AG04450 (cell line): ENCODE measurements at regions not wholly inside any gene's neighbourhood (a gene's known extent, or its start where the extent isn't known, plus 50 kb on each side); places are given as distances from the start of the nearest gene placed in this dataset.

Source experiments
- CTCF ChIA-PET: fragments of 300-600, 350-600 bp; formaldehyde crosslinking; extraction: SDS; loops from one replicate; lab custom pipeline; 2022; ENCODE audit warnings: antibody characterized with exemption, inconsistent platforms; lab: Charles Lee
- POLR2A ChIA-PET: fragments of 350-600 bp; formaldehyde crosslinking; extraction: SDS; loops from one replicate; lab custom pipeline; 2021; ENCODE audit warnings: antibody characterized with exemption, inconsistent platforms; lab: Yijun Ruan, JAX
- DNase-seq: peaks from one replicate; pipeline ENCODE4 v3.0.0-alpha.2; 2011; ENCODE audit warnings: low read depth, low spot score
- H3K27ac ChIP-seq: one replicate; pipeline ENCODE4 v1.5.1; 2012; ENCODE audit warnings: low read depth, low read length, control low read depth
- H3K27me3 ChIP-seq: one replicate; pipeline ENCODE4 v1.6.0; 2012; ENCODE audit warnings: low read length; ENCODE audit not compliant: control insufficient read depth, insufficient read depth
- H3K4me3 ChIP-seq: 2 replicates; pipeline ENCODE4 v1.5.1; 2011; ENCODE audit warnings: mild to moderate bottlenecking, low read depth, low read length, control low read depth
- H3K9me3 ChIP-seq: 2 replicates; pipeline ENCODE4 v1.5.1; 2012; ENCODE audit warnings: low read length; ENCODE audit not compliant: control insufficient read depth, insufficient read depth
- TF ChIP-seq, protein P1 (sequence below): IDR thresholded peaks from 2 replicates; pipeline ENCODE4 v1.5.1; 2011; ENCODE audit warnings: low read depth, low read length, control low read depth, inconsistent platforms

DNA sequence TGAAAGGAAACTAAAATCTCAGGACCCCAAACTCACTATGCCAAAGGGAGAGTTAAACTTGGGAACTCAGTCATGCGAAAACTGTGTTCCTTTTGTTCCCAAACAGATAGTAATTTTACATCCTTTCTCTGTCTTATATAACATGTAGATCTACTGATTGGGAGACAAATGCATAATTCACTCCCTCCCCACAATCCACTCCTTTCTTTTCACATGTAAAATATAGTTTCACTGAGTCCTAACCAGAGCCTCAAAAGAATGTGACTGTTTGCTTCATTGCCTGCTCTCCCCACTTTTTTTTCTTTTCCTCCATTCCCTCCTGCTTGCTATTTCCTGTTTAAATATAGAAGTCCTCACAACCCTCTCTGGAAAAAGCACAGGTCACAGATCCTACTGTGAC lies 699.3 kb upstream of the ADGRL3 start:
- no peak overlapping the region for H3K27ac ChIP-seq
- TF ChIP-seq, protein P1, sequence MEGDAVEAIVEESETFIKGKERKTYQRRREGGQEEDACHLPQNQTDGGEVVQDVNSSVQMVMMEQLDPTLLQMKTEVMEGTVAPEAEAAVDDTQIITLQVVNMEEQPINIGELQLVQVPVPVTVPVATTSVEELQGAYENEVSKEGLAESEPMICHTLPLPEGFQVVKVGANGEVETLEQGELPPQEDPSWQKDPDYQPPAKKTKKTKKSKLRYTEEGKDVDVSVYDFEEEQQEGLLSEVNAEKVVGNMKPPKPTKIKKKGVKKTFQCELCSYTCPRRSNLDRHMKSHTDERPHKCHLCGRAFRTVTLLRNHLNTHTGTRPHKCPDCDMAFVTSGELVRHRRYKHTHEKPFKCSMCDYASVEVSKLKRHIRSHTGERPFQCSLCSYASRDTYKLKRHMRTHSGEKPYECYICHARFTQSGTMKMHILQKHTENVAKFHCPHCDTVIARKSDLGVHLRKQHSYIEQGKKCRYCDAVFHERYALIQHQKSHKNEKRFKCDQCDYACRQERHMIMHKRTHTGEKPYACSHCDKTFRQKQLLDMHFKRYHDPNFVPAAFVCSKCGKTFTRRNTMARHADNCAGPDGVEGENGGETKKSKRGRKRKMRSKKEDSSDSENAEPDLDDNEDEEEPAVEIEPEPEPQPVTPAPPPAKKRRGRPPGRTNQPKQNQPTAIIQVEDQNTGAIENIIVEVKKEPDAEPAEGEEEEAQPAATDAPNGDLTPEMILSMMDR = no peak
- no peaks in the 10 kb centered on the region for H3K9me3 ChIP-seq
- no peak for DNase-seq
- CTCF ChIA-PET = no interaction called here
- H3K4me3 ChIP-seq = no peak overlapping the region
- no peaks in the 10 kb centered on the region for H3K27me3 ChIP-seq
- POLR2A ChIA-PET = no interaction called here

GRCh38 chr4:60502733-60503132 lies 697.4 kb upstream of the ADGRL3 start:
- POLR2A ChIA-PET = no interaction called here
- no peak overlapping the region for H3K4me3 ChIP-seq
- no peaks in the 10 kb centered on the region for H3K27me3 ChIP-seq
- H3K27ac ChIP-seq = no peak overlapping the region
- no peaks in the 10 kb centered on the region for H3K9me3 ChIP-seq
- CTCF ChIA-PET = interaction anchor here (0.6 kb wide), 1 partner anchor 19 kb away, joined by 4 read pairs; no protein-coding TSS in a partner anchor
- DNase-seq = no peak
- TF ChIP-seq, protein P1 = no peak

- POLR2A ChIA-PET = no interaction called here
- Histone ChIP-seq H3K4me3 (no peak overlapping the region), H3K9me3 (no peaks in the 10 kb centered on the region), H3K27ac (no peak overlapping the region), H3K27me3 (no peaks in the 10 kb centered on the region)
- TF ChIP-seq, protein P1 = no peak
- CTCF ChIA-PET = no interaction called here
- DNase-seq = no peak
These were observed 694.1 kb upstream of the ADGRL3 start for GRCh38 chr4:60506061-60506460.

- no peak overlapping the region for H3K27ac ChIP-seq
- TF ChIP-seq, protein P1 = no peak
- ChIA-PET CTCF (no interaction called here), POLR2A (no interaction called here)
- H3K4me3 ChIP-seq = no peak overlapping the region
- no peak for DNase-seq
- H3K9me3 ChIP-seq = no peaks in the 10 kb centered on the region
- H3K27me3 ChIP-seq = no peaks in the 10 kb centered on the region
These were observed 677.9 kb upstream of the ADGRL3 start for GRCh38 chr4:60522265-60522664.

DNA sequence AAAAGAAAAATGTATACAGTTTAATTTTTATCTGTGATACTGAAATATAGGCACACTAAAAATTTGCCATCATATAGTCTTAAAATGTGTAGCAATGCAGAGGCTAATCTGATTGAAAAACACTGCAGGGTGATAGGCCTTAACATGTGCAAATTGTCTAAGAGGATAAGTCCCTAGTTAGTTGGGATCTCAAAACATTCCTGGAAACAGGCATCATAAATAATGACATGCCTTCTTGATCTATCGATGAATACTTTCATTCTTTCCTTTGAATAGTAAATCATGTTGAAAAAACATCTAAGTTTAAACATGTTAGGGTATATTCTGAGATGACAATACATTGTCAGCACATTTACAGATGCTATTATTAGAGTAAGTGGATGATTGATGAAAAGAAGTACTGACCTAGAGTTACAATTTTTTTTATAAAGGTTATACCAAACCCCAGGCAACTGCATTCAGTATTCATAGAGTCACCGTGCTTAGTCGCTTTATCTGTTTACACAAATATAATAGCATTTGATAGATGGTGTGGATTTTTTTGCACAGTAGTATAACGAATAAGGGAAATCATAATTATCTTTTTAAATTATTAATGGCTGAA lies 668.2 kb upstream of the ADGRL3 start:
- Histone ChIP-seq H3K9me3 (no peaks in the 10 kb centered on the region), H3K27ac (no peak overlapping the region), H3K4me3 (no peak overlapping the region), H3K27me3 (no peaks in the 10 kb centered on the region)
- no peak for DNase-seq
- ChIA-PET POLR2A (no interaction called here), CTCF (no interaction called here)
- TF ChIP-seq, protein P1 = no peak
